ENCODE measurements at regions not wholly inside any gene's neighbourhood (a gene's known extent, or its start where the extent isn't known, plus 50 kb on each side); places are given as distances from the start of the nearest gene placed in this dataset.

- no CpG with 5 or more reads among the region's 1 CpG for WGBS, 2 experiments (ENCODE audit: extremely low coverage in 2 of 2, insufficient read length in 1 of 2)
- H3K9me3 ChIP-seq (ENCODE audit: control insufficient read depth, insufficient read depth, low read length) = no peaks in the 10 kb centered on the region
- BruUV-seq (replicated peaks) = no TSS peak
- H3K36me3 ChIP-seq (ENCODE audit: control insufficient read depth, insufficient read depth, low read length) = no peaks in the 10 kb centered on the region
- H3K56ac ChIP-seq (ENCODE audit: extremely low read depth, insufficient read depth, low read length) = no peak overlapping the region
- in situ Hi-C loops (cut with MboI; ENCODE audit: low sequenced_read_pairs) (loop anchor here (25.0 kb wide), 1 partner anchor 1744 kb away; no protein-coding TSS in a partner anchor), dilution Hi-C loops (cut with HindIII; ENCODE audit: low sequenced_read_pairs, unreplicated experiment) (no loop called here), intact Hi-C loops (cut with micrococcal nuclease) (loop anchor here (10.0 kb wide), 2 partner anchors 166 to 1246 kb away; no protein-coding TSS in a partner anchor)
- ATAC-seq (ENCODE audit: low read depth) (no peak), DNase-seq (no peak)
- H3K23ac ChIP-seq (ENCODE audit: low read depth, low read length) = no peak overlapping the region
- no peaks in the 10 kb centered on the region for H3K9me1 ChIP-seq (ENCODE audit: insufficient read depth, low read length)
- no peak overlapping the region for H4K8ac ChIP-seq (ENCODE audit: low read depth in 2 of 2, low read length in 2 of 2)
- H3K4me1 ChIP-seq (ENCODE audit: control insufficient read depth, insufficient read depth, low read length) = no peaks in the 10 kb centered on the region; the same call in 1 of the 2 replicates
- no peak overlapping the region for H2BK5ac ChIP-seq (ENCODE audit: low read depth, low read length, poor library complexity, severe bottlenecking)
- peaks cover 5% of the 10 kb centered on the region; the same call in 1 of the 2 replicates for H3K27me3 ChIP-seq (ENCODE audit: control insufficient read depth, insufficient read depth, low read length)
- H3K79me1 ChIP-seq (ENCODE audit: low read depth in 1 of 2, low read length in 2 of 2) = no peaks in the 10 kb centered on the region
- no peak overlapping the region for H3K9ac ChIP-seq (ENCODE audit: low read depth, low read length)
- CTCF ChIA-PET = interaction anchor here (0.9 kb wide), 1 partner anchor 125 kb away, joined by 3 read pairs; no protein-coding TSS in a partner anchor
- H3K18ac ChIP-seq (ENCODE audit: low read depth, low read length) = no peak overlapping the region
- no peak overlapping the region for H3K14ac ChIP-seq (replicated peaks; ENCODE audit: low read depth, low read length)
- no peak overlapping the region for H2AK9ac ChIP-seq (replicated peaks; ENCODE audit: low read depth, low read length, poor library complexity)
- H3K4me3 ChIP-seq (ENCODE audit: insufficient read depth, low read depth, low read length) = no peak overlapping the region
- H3K4me2 ChIP-seq (ENCODE audit: low read depth, low read length) = no peak overlapping the region
- H2BK15ac ChIP-seq (ENCODE audit: low read depth, low read length) = no peak overlapping the region
- H3K4ac ChIP-seq (ENCODE audit: low read depth, low read length) = no peak overlapping the region
- no peak overlapping the region for H2BK120ac ChIP-seq (ENCODE audit: low read depth, low read length)
- H4K91ac ChIP-seq (ENCODE audit: insufficient read depth, low read depth, low read length) = no peak overlapping the region
- H3K27ac ChIP-seq (ENCODE audit: insufficient read depth, low read length) = no peak overlapping the region
- no peak for TF ChIP-seq BHLHE40 (IDR thresholded peaks at IDR 0.05; ENCODE audit: low read depth, low read length)
- TF ChIP-seq, protein P1, sequence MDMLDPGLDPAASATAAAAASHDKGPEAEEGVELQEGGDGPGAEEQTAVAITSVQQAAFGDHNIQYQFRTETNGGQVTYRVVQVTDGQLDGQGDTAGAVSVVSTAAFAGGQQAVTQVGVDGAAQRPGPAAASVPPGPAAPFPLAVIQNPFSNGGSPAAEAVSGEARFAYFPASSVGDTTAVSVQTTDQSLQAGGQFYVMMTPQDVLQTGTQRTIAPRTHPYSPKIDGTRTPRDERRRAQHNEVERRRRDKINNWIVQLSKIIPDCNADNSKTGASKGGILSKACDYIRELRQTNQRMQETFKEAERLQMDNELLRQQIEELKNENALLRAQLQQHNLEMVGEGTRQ (IDR thresholded peaks at IDR 0.05; ENCODE audit: low read depth, low read length) = no peak
- POLR2A ChIA-PET (ENCODE audit: unreplicated experiment) = interaction anchor here (0.5 kb wide), 1 partner anchor 166 kb away, joined by 3 read pairs; no protein-coding TSS in a partner anchor
- H2AFZ ChIP-seq (replicated peaks; ENCODE audit: low read length, poor library complexity) = no peak overlapping the region
- no peak overlapping the region for H2AK5ac ChIP-seq (ENCODE audit: low read depth, low read length)
- H2BK20ac ChIP-seq (ENCODE audit: low read depth, low read length) = no peak overlapping the region
- no peaks in the 10 kb centered on the region for H4K20me1 ChIP-seq (ENCODE audit: insufficient read depth, low read length)
- no peak overlapping the region for H4K5ac ChIP-seq (ENCODE audit: low read depth, low read length)
Observed at GRCh38 chr18:45381282-45381681, 234.0 kb upstream of the SLC14A2 start.

Measured in IMR-90 (cell line).